Gastrocnemius medialis (tissue), 4 donors: ENCODE measurements at regions not wholly inside any gene's neighbourhood (a gene's known extent, or its start where the extent isn't known, plus 50 kb on each side); places are given as distances from the start of the nearest gene placed in this dataset.

Source experiments
- POLR2A ChIP-seq, 2 donors: fragments of 450-650 bp; IDR thresholded peaks; one replicate each; pipeline ENCODE4 v1.6.1; 2017; ENCODE audit warnings: antibody characterized with exemption in 2 of 2, mild to moderate bottlenecking in 2 of 2, moderate library complexity in 2 of 2
- TF ChIP-seq, protein P1 (sequence below), 5 experiments: fragments of 450-650 bp in 3 of 5; fragments of 200-600 bp in 2 of 5; sonication (generic) in 2 of 5; IDR thresholded peaks in 4 of 5; conservative IDR thresholded peaks in 1 of 5; 1 replicate in 4 of 5; 2 replicates in 1 of 5; pipeline ENCODE4 v1.5.1; 2016 to 2019; ENCODE audit warnings: antibody characterized with exemption in 5 of 5, mild to moderate bottlenecking in 3 of 5, moderate library complexity in 3 of 5

- TF ChIP-seq, protein P1, sequence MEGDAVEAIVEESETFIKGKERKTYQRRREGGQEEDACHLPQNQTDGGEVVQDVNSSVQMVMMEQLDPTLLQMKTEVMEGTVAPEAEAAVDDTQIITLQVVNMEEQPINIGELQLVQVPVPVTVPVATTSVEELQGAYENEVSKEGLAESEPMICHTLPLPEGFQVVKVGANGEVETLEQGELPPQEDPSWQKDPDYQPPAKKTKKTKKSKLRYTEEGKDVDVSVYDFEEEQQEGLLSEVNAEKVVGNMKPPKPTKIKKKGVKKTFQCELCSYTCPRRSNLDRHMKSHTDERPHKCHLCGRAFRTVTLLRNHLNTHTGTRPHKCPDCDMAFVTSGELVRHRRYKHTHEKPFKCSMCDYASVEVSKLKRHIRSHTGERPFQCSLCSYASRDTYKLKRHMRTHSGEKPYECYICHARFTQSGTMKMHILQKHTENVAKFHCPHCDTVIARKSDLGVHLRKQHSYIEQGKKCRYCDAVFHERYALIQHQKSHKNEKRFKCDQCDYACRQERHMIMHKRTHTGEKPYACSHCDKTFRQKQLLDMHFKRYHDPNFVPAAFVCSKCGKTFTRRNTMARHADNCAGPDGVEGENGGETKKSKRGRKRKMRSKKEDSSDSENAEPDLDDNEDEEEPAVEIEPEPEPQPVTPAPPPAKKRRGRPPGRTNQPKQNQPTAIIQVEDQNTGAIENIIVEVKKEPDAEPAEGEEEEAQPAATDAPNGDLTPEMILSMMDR (IDR thresholded peaks at IDR 0.05 in 4 of 5, conservative IDR thresholded peaks at IDR 0.05 in 1 of 5): no peak
- no peak for TF ChIP-seq POLR2A (IDR thresholded peaks at IDR 0.05)
Observed at GRCh38 chr11:70872955-70873735, 379.2 kb downstream of the SHANK2 start.
